NCI-H2196 (cell line): ENCODE measurements at regions not wholly inside any gene's neighbourhood (a gene's known extent, or its start where the extent isn't known, plus 50 kb on each side); places are given as distances from the start of the nearest gene placed in this dataset.

Experiments used
- DNase-seq: peaks from one replicate; lab custom pipeline; 2025; ENCODE audit not compliant: unreplicated experiment; lab: John Stamatoyannopoulos, UW

DNA sequence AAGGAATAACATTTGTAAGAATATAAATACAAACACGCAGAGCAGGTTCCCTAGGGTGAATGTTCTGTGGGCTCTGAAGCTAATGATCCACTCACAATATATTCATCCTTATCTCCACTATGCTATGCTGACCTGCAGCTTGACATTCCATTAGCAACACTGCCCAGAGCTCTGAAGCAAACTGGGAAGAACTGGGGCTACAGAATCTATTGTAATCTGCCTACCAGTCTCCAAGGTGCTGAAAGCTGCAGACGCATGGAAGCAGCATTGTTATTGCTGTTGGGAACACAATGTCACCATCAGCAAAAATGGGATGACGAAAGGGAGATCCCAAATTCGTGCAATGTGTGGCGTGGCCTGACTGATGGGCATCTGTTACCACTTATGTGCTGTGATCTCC, 316.7 kb upstream of the RORA start:
- no peak for DNase-seq

DNA sequence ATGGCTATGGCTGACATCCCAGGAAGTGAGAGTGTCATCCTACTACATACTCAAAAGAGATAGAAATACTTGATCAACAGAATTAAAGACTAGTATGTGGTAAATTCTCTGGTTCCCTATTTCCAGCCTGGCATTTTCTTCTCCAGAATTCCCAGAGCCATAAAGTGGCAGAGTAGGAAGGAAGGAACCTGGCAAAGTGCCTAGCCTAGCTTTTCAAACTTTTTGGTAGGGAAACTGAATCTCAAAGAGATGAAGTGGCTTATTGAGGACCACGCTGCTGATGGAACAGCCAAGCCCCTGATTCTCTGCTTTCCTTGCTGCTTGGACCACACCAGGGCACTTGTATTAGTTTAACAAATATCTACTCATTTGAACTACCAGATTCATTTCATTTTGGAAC, 312.4 kb upstream of the RORA start:
- DNase-seq = no peak

DNA sequence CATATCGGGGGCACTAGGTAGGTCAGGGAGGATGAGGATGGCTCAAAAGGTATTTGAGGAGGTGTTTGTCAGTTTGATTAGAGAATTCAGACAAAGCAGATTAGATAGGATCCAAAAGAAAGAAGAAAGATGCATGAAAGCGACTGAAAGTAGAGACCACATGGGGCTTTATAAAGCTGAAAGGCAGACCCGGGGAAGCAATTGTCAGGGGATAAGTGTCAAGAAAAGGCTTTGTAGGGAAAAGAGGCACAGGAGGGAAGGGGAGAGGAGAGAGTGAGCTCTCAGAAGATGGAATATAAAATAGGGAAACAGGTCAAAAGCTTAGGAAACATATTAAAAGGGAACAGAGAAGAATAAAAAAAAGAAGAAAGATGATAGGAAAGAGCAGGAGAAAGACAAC, 308.2 kb upstream of the RORA start:
- DNase-seq = no peak

DNA sequence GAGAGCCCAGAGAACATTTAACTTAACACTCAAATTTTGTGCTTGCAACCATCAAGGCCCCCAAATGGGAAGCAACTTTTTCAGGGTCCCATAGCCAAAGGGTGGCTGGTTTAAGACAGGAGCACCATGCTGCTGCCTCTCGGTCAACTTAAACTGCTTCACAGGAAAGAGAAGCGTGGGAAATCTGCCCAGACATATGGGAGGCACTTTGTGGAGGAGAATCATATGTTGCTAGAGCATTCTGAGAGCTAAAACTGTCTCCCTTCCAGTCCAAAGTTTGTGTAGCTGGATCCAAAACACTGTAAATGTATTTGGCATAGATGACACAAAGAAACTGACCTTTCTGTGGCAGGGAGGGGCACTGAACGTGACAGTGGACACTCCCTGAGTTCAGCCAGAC, 305.9 kb upstream of the RORA start:
- DNase-seq = no peak

DNA sequence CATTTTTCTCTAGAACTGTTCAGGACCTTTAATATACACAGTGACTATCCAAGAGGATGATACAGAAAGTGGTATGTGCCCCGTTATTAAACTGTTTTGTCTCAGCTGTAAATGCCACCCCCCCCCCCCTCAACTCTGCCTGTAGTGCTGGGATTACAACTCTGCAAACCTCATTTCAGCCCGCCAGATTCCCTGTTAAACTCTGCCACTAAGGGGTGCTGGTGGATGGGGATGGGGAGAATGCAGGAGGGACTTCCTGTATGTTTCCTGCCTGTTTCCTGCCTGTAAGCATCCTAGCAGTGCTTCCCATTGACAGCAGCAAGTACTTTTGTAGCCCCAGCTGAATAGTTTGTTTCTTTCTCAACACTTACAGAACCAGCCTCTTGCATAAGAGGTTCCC, 301.7 kb upstream of the RORA start:
- no peak for DNase-seq

DNA sequence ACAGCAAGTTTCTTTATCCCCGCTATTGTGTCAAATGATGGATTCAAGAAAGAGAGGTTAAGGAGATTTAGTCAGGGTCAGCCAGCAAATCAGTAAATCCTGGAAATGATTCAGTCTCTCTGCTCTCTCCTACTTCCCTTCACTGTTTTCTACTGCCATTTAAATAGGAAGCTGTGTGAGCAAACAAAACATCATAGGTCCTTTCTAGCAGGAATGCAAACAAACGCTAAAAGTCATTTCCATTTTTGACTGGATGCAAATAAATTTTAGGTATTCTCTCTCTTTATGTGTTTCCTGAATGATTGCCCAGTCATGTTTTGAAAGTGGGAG, 299.4 kb upstream of the RORA start:
- DNase-seq = peak; percentile 1

DNA sequence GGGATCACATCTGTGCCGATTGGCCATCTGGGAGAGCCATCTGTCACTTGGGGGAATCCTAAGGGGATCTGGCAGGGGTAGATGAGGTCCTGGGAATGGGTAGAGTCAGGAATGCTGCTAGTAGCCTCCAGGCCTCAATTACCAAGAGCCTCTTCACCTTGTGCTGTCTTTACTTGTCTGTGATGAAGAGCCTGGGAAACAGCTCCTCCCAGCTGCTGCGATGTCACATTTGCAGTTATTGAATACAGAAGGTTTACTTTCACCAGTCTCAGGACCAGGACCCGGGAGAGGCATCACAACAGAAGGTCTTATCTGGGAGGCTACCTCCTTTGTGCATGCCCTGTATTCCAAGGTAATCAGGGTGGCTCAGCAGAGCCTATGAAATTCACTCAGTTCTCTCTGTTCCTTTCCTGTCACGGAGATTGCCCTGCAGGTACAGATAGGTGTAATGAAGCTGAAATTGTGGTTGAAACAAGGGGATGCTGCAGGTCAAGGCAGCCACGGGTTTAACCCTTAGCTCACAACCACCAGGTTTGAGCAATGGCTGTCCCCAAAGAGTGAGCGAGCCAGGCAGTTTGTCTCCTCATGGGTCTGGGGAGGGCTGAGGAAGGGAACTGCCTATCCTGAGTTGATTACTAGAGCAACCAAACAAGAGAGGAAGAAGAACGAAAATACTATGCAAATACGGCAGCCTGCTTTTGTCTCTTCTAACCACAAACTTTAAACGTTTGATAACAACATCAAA, 298.9 kb upstream of the RORA start:
- no peak for DNase-seq

- no peak for DNase-seq
Observed at GRCh38 chr15:61524545-61524944, 295.4 kb upstream of the RORA start.

GRCh38 chr15:61524086-61524485, 295.0 kb upstream of the RORA start:
- DNase-seq = no peak

GRCh38 chr15:61522411-61522810, 293.3 kb upstream of the RORA start:
- no peak for DNase-seq

DNA sequence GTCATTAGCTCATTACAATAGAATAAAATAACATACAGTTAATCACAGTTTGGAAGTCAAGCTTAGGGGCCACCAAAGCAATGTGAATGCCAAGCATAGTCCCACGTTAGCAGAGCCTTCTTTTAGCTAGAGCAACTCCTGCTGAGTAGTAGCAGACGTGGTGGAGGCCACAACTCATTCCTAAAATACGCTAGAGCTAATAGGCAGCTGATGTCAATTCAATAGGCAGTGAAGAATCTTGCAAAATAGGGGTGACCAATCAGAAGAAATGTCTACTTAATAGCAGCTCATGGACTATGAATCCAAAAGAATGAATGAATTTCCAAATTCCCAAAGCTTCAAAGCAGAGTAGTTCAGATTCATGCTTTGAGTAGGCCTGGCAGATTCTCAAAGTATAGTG, 292.9 kb upstream of the RORA start:
- DNase-seq = no peak

DNA sequence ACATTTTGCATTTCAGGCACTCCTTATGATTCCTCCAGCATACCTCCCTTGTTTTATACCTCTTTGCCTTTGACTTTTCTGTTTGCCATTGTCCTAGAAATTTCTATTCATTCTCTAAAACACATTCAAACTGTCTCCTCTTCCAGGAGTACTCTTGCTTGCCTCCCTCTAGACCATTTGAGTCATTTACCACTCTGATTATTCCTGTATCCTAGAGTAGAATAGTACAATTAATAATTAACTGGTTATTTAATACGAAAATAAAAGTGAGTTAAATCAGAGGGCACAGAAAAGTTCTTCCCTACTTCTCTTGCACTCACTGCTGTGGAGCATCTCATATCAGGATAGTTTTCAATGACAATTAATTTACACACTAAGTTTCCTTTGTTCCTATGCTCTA, 290.2 kb upstream of the RORA start:
- no peak for DNase-seq

GRCh38 chr15:61518191-61518950, 289.3 kb upstream of the RORA start:
- DNase-seq = no peak

DNA sequence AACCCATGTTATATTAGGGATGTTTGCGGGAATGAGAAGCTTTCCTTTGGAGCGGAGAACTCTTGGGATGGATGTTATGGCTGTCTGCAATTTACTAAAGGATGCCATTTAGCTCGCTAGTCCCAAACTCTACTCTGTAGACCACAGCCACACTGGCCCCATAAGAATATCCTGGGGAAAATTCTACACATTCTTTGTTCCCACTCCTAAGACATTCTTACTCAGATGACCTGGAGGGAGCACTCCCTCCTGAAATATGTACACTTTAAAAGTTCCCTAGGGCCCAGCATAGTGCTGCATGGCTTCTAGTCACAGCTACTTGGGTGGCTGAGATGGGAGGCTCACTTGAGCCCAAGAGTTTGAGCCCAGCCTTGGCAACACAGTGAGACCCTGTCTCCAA, 288.7 kb upstream of the RORA start:
- no peak for DNase-seq

- no peak for DNase-seq
Observed at GRCh38 chr15:61517335-61517734, 288.2 kb upstream of the RORA start.

- no peak for DNase-seq
Observed at GRCh38 chr15:61511756-61512155, 282.7 kb upstream of the RORA start.

DNA sequence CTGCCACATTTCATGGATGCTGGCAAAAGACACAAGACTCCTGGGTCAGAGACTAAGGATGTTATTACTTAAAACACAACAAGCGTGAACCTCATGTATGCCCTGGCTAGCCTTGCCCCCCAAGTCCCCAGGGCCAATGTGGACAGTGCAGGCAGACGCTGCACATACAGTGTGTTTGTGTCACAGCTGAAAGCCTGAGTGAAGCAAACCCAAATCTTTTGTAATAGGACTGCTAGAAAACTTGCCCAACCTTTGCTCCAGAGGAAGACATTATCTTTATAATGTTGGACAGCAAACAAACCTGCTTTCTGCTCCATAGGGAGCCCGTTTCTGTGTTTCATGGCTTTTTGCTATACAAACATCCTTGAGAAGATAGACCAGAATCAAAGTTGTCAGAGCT, 282.0 kb upstream of the RORA start:
- no peak for DNase-seq

DNA sequence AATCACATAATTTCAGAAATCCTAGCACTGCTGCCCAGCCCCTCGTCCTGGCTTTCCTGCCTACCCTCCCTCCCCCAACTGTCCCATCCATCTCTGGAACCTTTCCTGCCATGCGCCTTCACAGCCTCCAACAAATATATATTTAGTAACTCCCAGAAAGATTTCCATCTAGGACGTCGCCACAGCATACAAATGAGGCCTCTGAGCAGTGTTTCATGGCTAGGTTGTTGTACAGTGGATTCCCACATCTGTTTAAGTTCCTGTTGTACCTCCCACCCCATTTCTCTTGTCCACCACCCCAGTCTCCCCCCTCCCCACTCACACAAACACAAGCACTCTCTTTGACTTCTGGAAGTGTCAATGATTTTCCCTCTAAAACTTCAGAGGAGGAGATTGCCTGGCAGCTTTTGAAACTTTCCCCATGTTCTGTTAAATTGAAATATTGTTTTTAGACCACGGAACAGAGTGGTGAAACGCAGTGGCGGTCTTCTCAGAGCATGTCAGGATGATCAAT, 280.3 kb upstream of the RORA start:
- no peak for DNase-seq

DNA sequence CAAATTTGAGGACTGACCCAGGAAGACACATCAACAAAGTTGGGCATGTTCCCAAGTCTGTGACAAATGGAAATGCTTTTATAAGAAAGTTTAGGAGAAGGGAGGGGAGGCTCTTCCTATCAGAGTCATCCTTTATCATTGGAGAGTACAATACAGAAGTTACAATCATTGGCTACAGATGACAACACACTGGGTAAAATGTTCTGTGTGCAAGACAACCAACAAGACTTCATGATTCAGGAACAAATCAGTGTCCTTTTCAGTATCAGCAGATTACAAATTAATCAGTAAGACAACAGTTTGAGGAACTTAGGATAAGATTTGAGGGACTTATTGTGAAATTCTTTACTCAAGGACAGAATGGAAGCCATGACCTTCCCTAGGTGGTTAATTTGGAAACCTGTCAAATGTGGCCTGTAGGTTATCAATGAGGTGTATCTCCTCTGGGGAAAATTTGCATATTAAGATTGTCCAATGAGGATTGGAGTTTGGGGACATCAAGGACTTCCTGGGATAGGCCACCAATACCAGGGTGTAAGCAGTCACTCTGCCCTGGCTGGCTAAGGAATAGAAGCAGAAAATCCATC, 274.4 kb upstream of the RORA start:
- DNase-seq = no peak

- no peak for DNase-seq
Observed at GRCh38 chr15:61501815-61502389, 272.8 kb upstream of the RORA start.

DNA sequence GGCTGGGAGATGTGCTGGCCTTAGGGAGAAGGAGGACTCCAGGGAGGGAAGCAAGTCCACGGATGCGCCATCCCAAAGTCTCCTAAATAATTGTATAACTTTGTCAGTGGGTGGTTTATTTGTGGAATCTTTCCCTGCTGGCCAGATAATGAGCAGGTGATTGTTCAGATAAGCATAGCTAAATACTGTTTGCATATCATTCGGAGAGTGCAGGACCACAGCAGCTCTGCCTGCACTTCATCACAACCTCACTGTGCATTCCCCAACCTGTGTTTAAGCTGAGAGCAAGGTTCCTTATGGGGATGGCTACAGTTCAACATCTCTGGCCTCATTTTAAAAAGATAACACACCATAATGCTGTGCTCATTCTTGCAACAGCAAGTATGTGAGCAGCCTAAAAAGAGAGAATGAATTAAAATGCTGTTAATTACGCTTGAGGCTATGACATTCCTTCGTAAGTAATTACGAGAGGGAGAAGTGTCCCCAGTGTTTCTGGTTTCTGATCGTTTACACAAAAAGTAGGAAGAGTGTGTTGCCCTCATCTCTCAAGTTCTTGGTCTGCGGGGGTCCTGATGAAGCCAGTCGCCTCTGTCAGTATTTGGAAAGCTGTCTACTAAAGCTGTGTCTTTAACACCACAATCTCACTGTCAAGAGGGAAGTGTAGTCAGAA, 272.0 kb upstream of the RORA start:
- DNase-seq = no peak
